H1 (cell line): ENCODE measurements at regions not wholly inside any gene's neighbourhood (a gene's known extent, or its start where the extent isn't known, plus 50 kb on each side); places are given as distances from the start of the nearest gene placed in this dataset.

ENCODE experiments used
- CTCF ChIA-PET: fragments of 300-600 bp; sonication (Branson Sonifier 250); formaldehyde crosslinking; loops from one replicate; lab custom pipeline; 2021; ENCODE audit not compliant: partially characterized antibody; lab: Charles Lee
- POLR2A ChIA-PET: fragments of 300-600 bp; sonication (Branson Sonifier 250); formaldehyde crosslinking; loops from one replicate; lab custom pipeline; 2021; ENCODE audit warnings: inconsistent platforms; ENCODE audit not compliant: partially characterized antibody; lab: Charles Lee
- DNase-seq, 2 experiments: peaks; one replicate each; pipeline versions ENCODE4 v3.0.0 to v3.0.0-alpha.2; 2010 to 2022; ENCODE audit warnings: low spot score in 2 of 2, low read depth in 1 of 2, mixed read lengths in 1 of 2
- FAIRE-seq: peaks from 2 replicates; lab custom pipeline; 2011; peaks lifted over from hg19 to GRCh38; lab: Jason Lieb, UNC
- H2AFZ ChIP-seq: 2 replicates; pipeline ENCODE4 v1.8.1; 2012; ENCODE audit warnings: low read length, inconsistent platforms
- H2AK5ac ChIP-seq: 2 replicates; pipeline ENCODE4 v1.6.1; 2013; ENCODE audit warnings: low read depth, low read length
- H2BK120ac ChIP-seq: replicated peaks from 2 replicates; pipeline ENCODE3; 2013; ENCODE audit warnings: low read depth, low read length, inconsistent platforms
- H2BK12ac ChIP-seq: 2 replicates; pipeline ENCODE4 v1.6.1; 2013; ENCODE audit warnings: low read depth, low read length
- H2BK15ac ChIP-seq: 2 replicates; pipeline ENCODE4 v1.6.1; 2013; ENCODE audit warnings: low read length
- H2BK20ac ChIP-seq: 2 replicates; pipeline ENCODE4 v1.6.1; 2013; ENCODE audit warnings: low read length
- H2BK5ac ChIP-seq: 2 replicates; pipeline ENCODE4 v1.6.1; 2013; ENCODE audit warnings: low read depth, low read length
- H3K14ac ChIP-seq: 2 replicates; pipeline ENCODE4 v1.6.1; 2013; ENCODE audit warnings: inconsistent platforms; ENCODE audit not compliant: insufficient read length
- H3K18ac ChIP-seq: 2 replicates; pipeline ENCODE4 v1.6.1; 2013; ENCODE audit warnings: low read length; ENCODE audit errors: extremely low read depth
- H3K23ac ChIP-seq: 2 replicates; pipeline ENCODE4 v1.6.1; 2013; ENCODE audit warnings: inconsistent platforms; ENCODE audit not compliant: insufficient read length
- H3K23me2 ChIP-seq: 2 replicates; pipeline ENCODE4 v1.6.1; 2013; ENCODE audit warnings: low read depth, low read length
- H3K27ac ChIP-seq: 2 replicates; pipeline ENCODE4 v1.6.1; 2011; ENCODE audit warnings: low read depth, low read length, inconsistent platforms
- H3K27me3 ChIP-seq, 4 experiments: replicated peaks in 1 of 4; 1 replicate in 1 of 4; 2 replicates in 3 of 4; pipeline versions ENCODE4 v1.6.1 to v1.8.1; 2011 to 2013; ENCODE audit warnings: low read length in 3 of 4, mild to moderate bottlenecking in 3 of 4, inconsistent platforms in 2 of 4, mixed read lengths in 2 of 4, moderate library complexity in 1 of 4; ENCODE audit not compliant: control insufficient read depth in 3 of 4, insufficient read depth in 3 of 4; ENCODE audit errors: extremely low read depth in 1 of 4
- H3K36me3 ChIP-seq, 4 experiments: 2 replicates each; pipeline versions ENCODE4 v1.6.1 to v1.8.1; 2011 to 2013; ENCODE audit warnings: mild to moderate bottlenecking in 4 of 4, low read length in 3 of 4, moderate library complexity in 2 of 4, control low read depth in 1 of 4, inconsistent platforms in 1 of 4; ENCODE audit not compliant: insufficient read depth in 4 of 4, control insufficient read depth in 2 of 4
- H3K4ac ChIP-seq: replicated peaks from 2 replicates; pipeline ENCODE3; 2013; ENCODE audit warnings: low read length, low read depth, mixed read lengths, inconsistent platforms; ENCODE audit not compliant: insufficient read length
- H3K4me1 ChIP-seq, 4 experiments: replicated peaks in 1 of 4; 1 replicate in 1 of 4; 2 replicates in 3 of 4; pipeline versions ENCODE4 v1.6.1 to v1.8.1; 2011 to 2013; ENCODE audit warnings: low read length in 3 of 4, inconsistent platforms in 2 of 4, mixed read lengths in 1 of 4; ENCODE audit not compliant: insufficient read depth in 4 of 4, control insufficient read depth in 3 of 4
- H3K4me2 ChIP-seq, 2 experiments: 2 replicates each; pipeline versions ENCODE4 v1.6.1 to v1.8.1; 2011 to 2013; ENCODE audit warnings: low read depth in 2 of 2, low read length in 2 of 2, control low read depth in 1 of 2, inconsistent platforms in 1 of 2, mild to moderate bottlenecking in 1 of 2; ENCODE audit not compliant: insufficient read depth in 1 of 2
- H3K4me3 ChIP-seq, 4 experiments: fragments of 200-600, 300-600 bp in 1 of 4; sonication (generic), shearing (Covaris generic), sonication (Bioruptor Twin) in 1 of 4; 2 replicates each; pipeline versions ENCODE4 v1.5.1 to v1.8.1; 2011 to 2016; ENCODE audit warnings: low read length in 4 of 4, low read depth in 3 of 4, control low read depth in 2 of 4, inconsistent platforms in 2 of 4, mild to moderate bottlenecking in 2 of 4, mixed read lengths in 1 of 4, moderate library complexity in 1 of 4; ENCODE audit not compliant: insufficient read depth in 2 of 4; ENCODE audit errors: extremely low read depth in 1 of 4
- H3K56ac ChIP-seq: replicated peaks from 2 replicates; pipeline ENCODE3; 2013; ENCODE audit warnings: low read depth, mild to moderate bottlenecking, mixed read lengths, low read length, inconsistent platforms; ENCODE audit not compliant: insufficient read length
- H3K79me1 ChIP-seq: 2 replicates; pipeline ENCODE4 v1.6.1; 2013; ENCODE audit warnings: low read depth, low read length, control low read depth
- H3K79me2 ChIP-seq, 2 experiments: 2 replicates each; pipeline versions ENCODE4 v1.6.1 to v1.8.1; 2012 to 2013; ENCODE audit warnings: low read length in 2 of 2, mild to moderate bottlenecking in 2 of 2, inconsistent platforms in 1 of 2; ENCODE audit not compliant: insufficient read depth in 2 of 2, control insufficient read depth in 1 of 2
- H3K9ac ChIP-seq, 4 experiments: replicated peaks in 1 of 4; 1 replicate in 1 of 4; 2 replicates in 3 of 4; pipeline versions ENCODE4 v1.6.1 to v1.8.1; 2011 to 2013; ENCODE audit warnings: low read depth in 3 of 4, low read length in 3 of 4, control low read depth in 2 of 4, mild to moderate bottlenecking in 2 of 4, moderate library complexity in 2 of 4, inconsistent platforms in 1 of 4; ENCODE audit errors: extremely low read depth in 1 of 4
- H3K9me3 ChIP-seq, 2 experiments: 2 replicates each; pipeline versions ENCODE4 v1.6.1 to v1.8.1; 2012 to 2013; ENCODE audit warnings: mild to moderate bottlenecking in 2 of 2, moderate library complexity in 2 of 2, control low read depth in 1 of 2, inconsistent platforms in 1 of 2, low read depth in 1 of 2, low read length in 1 of 2, mixed read lengths in 1 of 2; ENCODE audit not compliant: insufficient read depth in 2 of 2
- H4K20me1 ChIP-seq, 2 experiments: replicated peaks in 1 of 2; 2 replicates each; pipeline versions ENCODE3 to v1.8.1; 2011 to 2013; ENCODE audit warnings: inconsistent platforms in 2 of 2, low read length in 2 of 2, mild to moderate bottlenecking in 1 of 2; ENCODE audit not compliant: insufficient read depth in 2 of 2, control insufficient read depth in 1 of 2
- H4K5ac ChIP-seq: 2 replicates; pipeline ENCODE4 v1.6.1; 2013; ENCODE audit warnings: low read length, low read depth, mixed read lengths, inconsistent platforms; ENCODE audit not compliant: insufficient read length
- H4K8ac ChIP-seq: 2 replicates; pipeline ENCODE4 v1.8.0; 2013; ENCODE audit warnings: mild to moderate bottlenecking, moderate library complexity, low read length, inconsistent platforms; ENCODE audit not compliant: insufficient read depth; ENCODE audit errors: extremely low read depth
- H4K91ac ChIP-seq: replicated peaks from 2 replicates; pipeline ENCODE3; 2013; ENCODE audit warnings: low read length, mixed read lengths, inconsistent platforms; ENCODE audit not compliant: insufficient read length
- CBX5 ChIP-seq: fragments of 300-800, 300-1000 bp; sonication (generic); IDR thresholded peaks from 2 replicates; pipeline ENCODE4 v1.7.1; 2016; ENCODE audit warnings: antibody characterized with exemption, low read length, low read depth
- CBX8 ChIP-seq: fragments of 300-800, 300-1000 bp; sonication (generic); IDR thresholded peaks from 2 replicates; pipeline ENCODE4 v1.7.1; 2016; ENCODE audit warnings: low read depth, low read length, borderline replicate concordance
- HDAC6 ChIP-seq: IDR thresholded peaks from one replicate; pipeline ENCODE4 v1.7.1; 2012; ENCODE audit warnings: low read depth, mild to moderate bottlenecking, inconsistent platforms, low read length, moderate library complexity
- KDM1A ChIP-seq: fragments of 200-600, 300-600 bp; sonication (generic); IDR thresholded peaks from 2 replicates; pipeline ENCODE4 v1.7.1; 2016; ENCODE audit warnings: mild to moderate bottlenecking, low read length, borderline replicate concordance
- NANOG ChIP-seq: IDR thresholded peaks from 2 replicates; pipeline ENCODE4 v1.6.1; 2011; ENCODE audit warnings: low read length, low read depth, mild to moderate bottlenecking, inconsistent platforms; ENCODE audit not compliant: insufficient read depth, poor library complexity, severe bottlenecking
- POU5F1 ChIP-seq: IDR thresholded peaks from 2 replicates; pipeline ENCODE4 v1.6.1; 2011; ENCODE audit warnings: low read depth, mild to moderate bottlenecking, low read length, moderate library complexity
- RBBP5 ChIP-seq: IDR thresholded peaks from 2 replicates; pipeline ENCODE4 v1.7.1; 2012; ENCODE audit warnings: low read depth, mild to moderate bottlenecking, inconsistent platforms, low read length, moderate library complexity, borderline replicate concordance
- SUZ12 ChIP-seq: fragments of 200-600 bp; sonication (generic); IDR thresholded peaks from 2 replicates; pipeline ENCODE4 v1.6.1; 2012; ENCODE audit warnings: mild to moderate bottlenecking, inconsistent platforms, low read length, moderate library complexity, mixed read lengths
- WGBS, 2 experiments: shearing (Covaris generic) in 1 of 2; methylation state at CpG; one replicate each; pipeline versions ENCODE4 v1.1.6 to v1.1.7; 2013 to 2015; ENCODE audit warnings: low lambda C conversion rate in 2 of 2, mixed read lengths in 2 of 2, inconsistent platforms in 1 of 2, low coverage in 1 of 2, missing lambda C conversion rate in 1 of 2; ENCODE audit not compliant: insufficient replicate concordance in 2 of 2, insufficient coverage in 1 of 2, insufficient read length in 1 of 2; ENCODE audit errors: extremely low coverage in 1 of 2, missing lambda C conversion rate in 1 of 2; 5-methylcytosine and 5-hydroxymethylcytosine counted together

GRCh38 chr11:25602959-25603358, 729.0 kb upstream of the ANO3 start:
- TF ChIP-seq SUZ12 (no peak), POU5F1 (no peak), CBX5 (no peak), RBBP5 (no peak), CBX8 (no peak), HDAC6 (no peak), NANOG (no peak), KDM1A (no peak)
- no peaks in the 10 kb centered on the region; a peak in 1 of 7 replicates for H3K4me1 ChIP-seq

More at GRCh38 chr11:25602959-25603358, 729.0 kb upstream of the ANO3 start:
- Histone ChIP-seq H2BK5ac (no peak overlapping the region), H3K9me3 (0 out of 4 replicates have a peak, but pooled peaks cover 0 to 12% of the 10 kb centered on the region in 2 experiments), H3K4ac (no peak overlapping the region), H3K9ac (no peak overlapping the region), H4K20me1 (no peaks in the 10 kb centered on the region), H2BK12ac (no peak overlapping the region), H3K27ac (no peak overlapping the region), H3K4me2 (no peak overlapping the region), H3K4me3 (no peak overlapping the region), H2BK120ac (no peak overlapping the region), H3K14ac (no peak overlapping the region), H2AK5ac (no peak overlapping the region), H2AFZ (no peak overlapping the region), H3K18ac (no peak overlapping the region), H3K27me3 (no peaks in the 10 kb centered on the region), H3K79me1 (no peaks in the 10 kb centered on the region), H4K8ac (no peak overlapping the region), H2BK20ac (no peak overlapping the region), H2BK15ac (no peak overlapping the region), H3K23ac (no peak overlapping the region), H3K36me3 (no peaks in the 10 kb centered on the region), H4K5ac (no peak overlapping the region), H4K91ac (no peak overlapping the region), H3K79me2 (no peaks in the 10 kb centered on the region), H3K23me2 (no peaks in the 10 kb centered on the region), H3K56ac (no peak overlapping the region)
- DNase-seq (no peak), FAIRE-seq (no peak)
- 95% methylated on average over 2 of the region's 2 CpGs; no CpG with 5 or more reads in 1 of the 2 experiments for WGBS, 2 experiments
- ChIA-PET CTCF (no interaction called here), POLR2A (no interaction called here)
